Endothelial cell of umbilical vein (primary cell): ENCODE measurements at regions not wholly inside any gene's neighbourhood (a gene's known extent, or its start where the extent isn't known, plus 50 kb on each side); places are given as distances from the start of the nearest gene placed in this dataset.

Experiments
- EZH2 ChIP-seq: IDR thresholded peaks from 2 replicates; pipeline ENCODE4 v1.6.1; 2012; ENCODE audit warnings: borderline replicate concordance, low read depth, mild to moderate bottlenecking, moderate library complexity, low read length, inconsistent platforms; ENCODE audit not compliant: severe bottlenecking
- FOS ChIP-seq: IDR thresholded peaks from 2 replicates; pipeline ENCODE4 v1.6.1; 2011; ENCODE audit warnings: mild to moderate bottlenecking, low read length, moderate library complexity, borderline replicate concordance; ENCODE audit not compliant: insufficient read depth
- GATA2 ChIP-seq: IDR thresholded peaks from 2 replicates; pipeline ENCODE4 v1.7.0; 2011; ENCODE audit warnings: low read depth, mild to moderate bottlenecking, moderate library complexity, mixed read lengths, low read length; ENCODE audit not compliant: insufficient read length, insufficient read depth
- JUN ChIP-seq: IDR thresholded peaks from 2 replicates; pipeline ENCODE4 v1.6.1; 2011; ENCODE audit warnings: borderline replicate concordance, low read depth; ENCODE audit not compliant: insufficient read length, insufficient read depth
- POLR2A ChIP-seq: IDR thresholded peaks from 2 replicates; pipeline ENCODE4 v1.6.1; 2012; ENCODE audit warnings: low read depth, mild to moderate bottlenecking, control low read depth, low read length
- POLR2AphosphoS5 ChIP-seq: IDR thresholded peaks from 2 replicates; pipeline ENCODE4 v1.6.1; 2012; ENCODE audit warnings: low read depth, mild to moderate bottlenecking, control low read depth, low read length, moderate library complexity; ENCODE audit not compliant: insufficient read depth
- TF ChIP-seq, protein P1 (sequence below), 2 donors: IDR thresholded peaks; 1 replicate in 1 of 2; 2 replicates in 1 of 2; pipeline ENCODE4 v1.5.1; 2011; ENCODE audit warnings: low read length in 2 of 2, mild to moderate bottlenecking in 2 of 2, moderate library complexity in 2 of 2, control low read depth in 1 of 2, inconsistent platforms in 1 of 2, low read depth in 1 of 2; ENCODE audit not compliant: insufficient read depth in 1 of 2; ENCODE audit errors: extremely low read depth in 1 of 2
- TF ChIP-seq, protein P2 (sequence below): IDR thresholded peaks from 2 replicates; pipeline ENCODE4 v1.6.1; 2011; ENCODE audit not compliant: insufficient read depth, insufficient read length

DNA sequence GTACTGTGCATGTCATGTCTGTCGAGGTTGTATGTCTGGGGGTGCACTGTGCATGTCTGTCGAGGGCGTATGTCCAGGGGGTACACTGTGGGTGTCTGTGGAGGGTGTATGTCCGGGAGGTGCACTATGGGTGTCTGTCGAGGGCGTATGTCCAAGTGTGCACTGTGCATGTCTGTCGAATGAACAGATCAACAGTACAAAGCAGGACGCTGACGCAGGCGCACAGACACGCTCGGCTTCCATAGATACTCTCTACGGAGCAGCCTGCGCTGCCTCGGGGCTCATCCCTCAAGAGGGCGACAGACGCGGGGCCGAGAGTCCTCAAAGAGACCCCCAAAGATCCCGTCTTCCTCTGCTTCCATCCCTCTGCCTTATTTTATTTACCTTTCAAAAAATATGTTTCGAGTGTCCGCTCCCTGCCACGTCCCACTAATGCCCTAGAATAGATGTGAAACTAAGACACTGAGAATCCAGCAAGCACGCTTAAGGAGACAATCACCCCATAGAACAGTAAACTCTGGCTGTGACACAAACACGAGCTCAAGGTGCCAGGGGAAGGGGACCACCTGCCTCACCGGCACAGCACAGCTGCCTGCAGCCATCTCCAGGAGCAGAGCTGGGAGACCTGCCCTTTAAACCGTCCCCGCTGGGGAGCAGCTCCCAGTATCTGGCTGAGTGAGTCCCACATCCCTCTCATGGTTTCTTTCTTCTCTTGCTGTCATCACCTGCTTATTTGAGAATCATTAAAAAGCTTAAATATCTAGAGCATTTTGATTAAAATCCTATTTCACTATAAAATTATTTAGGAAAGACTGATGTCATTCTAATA lies 250.5 kb upstream of the MYT1L start:
- no peak for TF ChIP-seq POLR2A
- TF ChIP-seq, protein P1, sequence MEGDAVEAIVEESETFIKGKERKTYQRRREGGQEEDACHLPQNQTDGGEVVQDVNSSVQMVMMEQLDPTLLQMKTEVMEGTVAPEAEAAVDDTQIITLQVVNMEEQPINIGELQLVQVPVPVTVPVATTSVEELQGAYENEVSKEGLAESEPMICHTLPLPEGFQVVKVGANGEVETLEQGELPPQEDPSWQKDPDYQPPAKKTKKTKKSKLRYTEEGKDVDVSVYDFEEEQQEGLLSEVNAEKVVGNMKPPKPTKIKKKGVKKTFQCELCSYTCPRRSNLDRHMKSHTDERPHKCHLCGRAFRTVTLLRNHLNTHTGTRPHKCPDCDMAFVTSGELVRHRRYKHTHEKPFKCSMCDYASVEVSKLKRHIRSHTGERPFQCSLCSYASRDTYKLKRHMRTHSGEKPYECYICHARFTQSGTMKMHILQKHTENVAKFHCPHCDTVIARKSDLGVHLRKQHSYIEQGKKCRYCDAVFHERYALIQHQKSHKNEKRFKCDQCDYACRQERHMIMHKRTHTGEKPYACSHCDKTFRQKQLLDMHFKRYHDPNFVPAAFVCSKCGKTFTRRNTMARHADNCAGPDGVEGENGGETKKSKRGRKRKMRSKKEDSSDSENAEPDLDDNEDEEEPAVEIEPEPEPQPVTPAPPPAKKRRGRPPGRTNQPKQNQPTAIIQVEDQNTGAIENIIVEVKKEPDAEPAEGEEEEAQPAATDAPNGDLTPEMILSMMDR (IDR thresholded peaks at IDR 0.05; ENCODE audit: extremely low read depth in 1 of 2, insufficient read depth in 1 of 2, low read depth in 1 of 2, low read length in 2 of 2), result no peak
- TF ChIP-seq POLR2AphosphoS5, result no peak
- TF ChIP-seq, protein P2, sequence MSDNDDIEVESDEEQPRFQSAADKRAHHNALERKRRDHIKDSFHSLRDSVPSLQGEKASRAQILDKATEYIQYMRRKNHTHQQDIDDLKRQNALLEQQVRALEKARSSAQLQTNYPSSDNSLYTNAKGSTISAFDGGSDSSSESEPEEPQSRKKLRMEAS, result no peak
- no peak for TF ChIP-seq FOS
- no peak for TF ChIP-seq EZH2
- TF ChIP-seq JUN, result no peak
- no peak for TF ChIP-seq GATA2
